ENCODE measurements at regions not wholly inside any gene's neighbourhood (a gene's known extent, or its start where the extent isn't known, plus 50 kb on each side); places are given as distances from the start of the nearest gene placed in this dataset.

GRCh38 chrX:485368-485767, 98.7 kb upstream of the PPP2R3B start:
- H3K4me2 ChIP-seq (ENCODE audit: insufficient read depth, insufficient read length, low read length), result no peak overlapping the region
- H4K5ac ChIP-seq (ENCODE audit: insufficient read length, low read depth, low read length), result no peak overlapping the region
- H3K79me1 ChIP-seq (ENCODE audit: insufficient read depth, low read depth, low read length, poor library complexity, severe bottlenecking), result no peaks in the 10 kb centered on the region
- no peak overlapping the region for H2BK120ac ChIP-seq (ENCODE audit: low read depth, low read length, poor library complexity, severe bottlenecking)
- DNase-seq, result no peak
- no peak overlapping the region for H3K4ac ChIP-seq (ENCODE audit: low read depth, low read length)
- H3K9me3 Mint-ChIP-seq, result no peaks in the 10 kb centered on the region; a peak in 1 of 5 replicates
- H3T11ph ChIP-seq (ENCODE audit: low read length), result no peak overlapping the region
- no peaks in the 10 kb centered on the region for H3K27me3 ChIP-seq (ENCODE audit: insufficient read depth, low read length)
- no peak overlapping the region for H2AK5ac ChIP-seq (ENCODE audit: insufficient read length, low read length)
- no peak overlapping the region for H3K56ac ChIP-seq (ENCODE audit: insufficient read length, low read depth, low read length)
- no CpG with 5 or more reads among the region's 13 CpGs for WGBS (ENCODE audit: extremely low coverage, insufficient read length, low lambda C conversion rate)
- H2BK5ac ChIP-seq (ENCODE audit: insufficient read length, low read length), result no peak overlapping the region
- no peak overlapping the region for H3K4me3 Mint-ChIP-seq
- no peaks in the 10 kb centered on the region for H3K79me2 ChIP-seq (ENCODE audit: insufficient read depth, low read length)
- peaks cover 0 to 5% (median 0%) of the 10 kb centered on the region in 3 experiments; a peak in 2 of 7 replicates for H3K36me3 Mint-ChIP-seq (ENCODE audit: insufficient read depth in 1 of 3, low read depth in 3 of 3)
- no peaks in the 10 kb centered on the region for H3K4me1 ChIP-seq (ENCODE audit: insufficient read depth, low read length)
- no peak overlapping the region for H4K91ac ChIP-seq (ENCODE audit: insufficient read length, low read depth, low read length)
- H3K4me1 Mint-ChIP-seq, result peaks cover 11 to 12% of the 10 kb centered on the region in 2 experiments
- H3K9ac ChIP-seq (ENCODE audit: extremely low read depth, insufficient read length, low read length), result no peak overlapping the region
- no peak overlapping the region for H4K8ac ChIP-seq (replicated peaks; ENCODE audit: insufficient read length, low read depth, low read length)
- no peak overlapping the region for H2BK12ac ChIP-seq (ENCODE audit: insufficient read length, low read depth, low read length)
- H3K9me3 ChIP-seq (ENCODE audit: control insufficient read depth, low read depth, low read length), result no peaks in the 10 kb centered on the region
- no peak overlapping the region for H3K18ac ChIP-seq (ENCODE audit: insufficient read length, low read depth, low read length)
- H2AFZ ChIP-seq (ENCODE audit: low read length), result no peak overlapping the region
- H4K20me1 ChIP-seq (ENCODE audit: control insufficient read depth, insufficient read depth, insufficient read length), result no peaks in the 10 kb centered on the region
- H3K27ac Mint-ChIP-seq, result no peak overlapping the region; a peak in 1 of 7 replicates
- no peak overlapping the region for H3K14ac ChIP-seq (ENCODE audit: insufficient read depth, low read length)
- no peak overlapping the region for H3K27ac ChIP-seq (ENCODE audit: insufficient read length, low read depth, low read length)
- no peak overlapping the region for H2BK15ac ChIP-seq (ENCODE audit: low read depth, low read length)
- H2BK20ac ChIP-seq (ENCODE audit: low read depth, low read length, poor library complexity, severe bottlenecking), result no peak overlapping the region
- no peaks in the 10 kb centered on the region for H3K23me2 ChIP-seq (ENCODE audit: insufficient read length, low read depth, low read length, poor library complexity, severe bottlenecking)
- H3K23ac ChIP-seq (ENCODE audit: insufficient read length, low read depth, low read length), result no peak overlapping the region
- H3K27me3 Mint-ChIP-seq (ENCODE audit: low read depth), result peaks cover 18% of the 10 kb centered on the region
- no peak for TF ChIP-seq CTCF (conservative IDR thresholded peaks at IDR 0.05)
